ENCODE measurements at regions not wholly inside any gene's neighbourhood (a gene's known extent, or its start where the extent isn't known, plus 50 kb on each side); places are given as distances from the start of the nearest gene placed in this dataset.

DNA sequence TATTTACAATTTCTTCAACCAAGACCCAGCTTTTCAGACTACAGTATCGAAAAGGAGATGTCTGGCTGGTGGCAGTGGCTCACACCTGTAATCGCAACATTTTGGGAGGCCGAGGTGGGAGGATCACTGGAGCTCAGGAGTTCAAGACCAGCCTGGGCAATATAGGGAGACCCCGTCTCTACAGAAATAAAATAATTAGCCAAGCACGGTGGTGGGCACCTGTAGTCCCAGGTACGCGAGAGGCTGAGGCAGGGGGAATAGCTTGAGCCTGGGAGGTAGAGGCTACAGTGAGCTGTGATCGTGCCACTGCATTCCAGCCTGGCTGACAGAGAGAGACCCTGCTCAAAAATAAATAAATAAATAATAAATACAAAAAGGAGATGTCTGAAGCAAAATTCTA, 530.5 kb downstream of the BCL11B start:
- H3K36me3 ChIP-seq: no peaks in the 10 kb centered on the region
- intact Hi-C loops (cut with DNase I): no loop called here
- no peak overlapping the region for H3K27ac ChIP-seq
- TF ChIP-seq, protein P1, sequence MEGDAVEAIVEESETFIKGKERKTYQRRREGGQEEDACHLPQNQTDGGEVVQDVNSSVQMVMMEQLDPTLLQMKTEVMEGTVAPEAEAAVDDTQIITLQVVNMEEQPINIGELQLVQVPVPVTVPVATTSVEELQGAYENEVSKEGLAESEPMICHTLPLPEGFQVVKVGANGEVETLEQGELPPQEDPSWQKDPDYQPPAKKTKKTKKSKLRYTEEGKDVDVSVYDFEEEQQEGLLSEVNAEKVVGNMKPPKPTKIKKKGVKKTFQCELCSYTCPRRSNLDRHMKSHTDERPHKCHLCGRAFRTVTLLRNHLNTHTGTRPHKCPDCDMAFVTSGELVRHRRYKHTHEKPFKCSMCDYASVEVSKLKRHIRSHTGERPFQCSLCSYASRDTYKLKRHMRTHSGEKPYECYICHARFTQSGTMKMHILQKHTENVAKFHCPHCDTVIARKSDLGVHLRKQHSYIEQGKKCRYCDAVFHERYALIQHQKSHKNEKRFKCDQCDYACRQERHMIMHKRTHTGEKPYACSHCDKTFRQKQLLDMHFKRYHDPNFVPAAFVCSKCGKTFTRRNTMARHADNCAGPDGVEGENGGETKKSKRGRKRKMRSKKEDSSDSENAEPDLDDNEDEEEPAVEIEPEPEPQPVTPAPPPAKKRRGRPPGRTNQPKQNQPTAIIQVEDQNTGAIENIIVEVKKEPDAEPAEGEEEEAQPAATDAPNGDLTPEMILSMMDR (IDR thresholded peaks at IDR 0.05): no peak
- no peak for TF ChIP-seq POLR2A (IDR thresholded peaks at IDR 0.05)
- no peaks in the 10 kb centered on the region for H3K9me3 ChIP-seq
- H3K27me3 ChIP-seq: no peaks in the 10 kb centered on the region
- DNase-seq: no peak
- no peaks in the 10 kb centered on the region for H3K4me1 ChIP-seq
- WGBS, 2 donors: 95 to 96% methylated on average over 8 of the region's 8 CpGs
- H3K4me3 ChIP-seq (replicated peaks in 1 of 3): no peak overlapping the region

DNA sequence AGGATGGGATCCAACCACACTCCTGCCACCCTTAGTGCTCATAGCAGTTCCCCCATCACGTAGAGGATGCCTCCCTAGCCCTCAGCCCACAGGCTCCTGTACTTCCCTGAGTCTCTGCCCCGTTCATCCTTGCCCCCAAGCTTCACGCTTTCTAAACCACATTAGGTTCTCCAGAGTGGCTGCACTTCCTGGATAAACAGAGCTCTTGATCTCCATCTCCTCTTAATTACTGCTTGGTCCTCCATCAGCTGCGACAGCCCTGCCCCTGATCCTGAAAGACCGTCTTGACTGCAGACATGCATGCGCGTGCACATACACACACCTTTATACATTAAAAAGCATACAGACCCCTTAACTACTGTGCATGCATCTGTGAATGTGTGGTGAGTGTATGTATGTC, 530.0 kb downstream of the BCL11B start:
- H3K36me3 ChIP-seq: no peaks in the 10 kb centered on the region
- DNase-seq: no peak
- no peak overlapping the region for H3K27ac ChIP-seq
- H3K4me1 ChIP-seq: no peaks in the 10 kb centered on the region
- TF ChIP-seq, protein P1 (IDR thresholded peaks at IDR 0.05): no peak
- TF ChIP-seq POLR2A (IDR thresholded peaks at IDR 0.05): no peak
- H3K27me3 ChIP-seq: no peaks in the 10 kb centered on the region
- intact Hi-C loops (cut with DNase I): no loop called here
- WGBS, 2 donors: 69 to 70% methylated on average over 7 of the region's 7 CpGs
- H3K9me3 ChIP-seq: no peaks in the 10 kb centered on the region
- H3K4me3 ChIP-seq (replicated peaks in 1 of 3): no peak overlapping the region

DNA sequence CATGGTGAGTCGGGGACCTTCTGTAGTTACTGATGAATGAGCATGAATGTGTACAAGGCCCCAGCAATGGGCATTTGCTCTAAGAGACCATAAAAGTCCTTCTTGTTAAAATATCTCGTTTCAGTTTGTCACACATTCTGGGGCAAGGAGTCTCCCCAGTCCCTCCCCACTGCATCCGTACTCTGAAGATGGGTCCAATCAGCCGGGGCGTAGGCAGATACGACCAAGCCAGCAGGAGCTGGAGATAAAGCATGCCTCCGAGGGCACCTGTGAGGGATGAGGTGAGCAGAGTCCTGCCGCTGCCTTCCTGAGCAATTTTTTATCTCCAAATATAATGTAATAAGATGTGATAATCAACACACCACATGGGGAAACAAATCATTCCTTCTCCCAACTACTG, 528.5 kb downstream of the BCL11B start:
- intact Hi-C loops (cut with DNase I): no loop called here
- DNase-seq: no peak
- 85 to 87% methylated on average over 8 of the region's 8 CpGs for WGBS, 2 donors
- Histone ChIP-seq H3K4me3 (replicated peaks in 1 of 3) (no peak overlapping the region), H3K36me3 (no peaks in the 10 kb centered on the region), H3K27ac (no peak overlapping the region), H3K4me1 (no peaks in the 10 kb centered on the region), H3K9me3 (no peaks in the 10 kb centered on the region), H3K27me3 (peaks cover 4% of the 10 kb centered on the region)
- TF ChIP-seq POLR2A (IDR thresholded peaks at IDR 0.05): no peak
- TF ChIP-seq, protein P1 (IDR thresholded peaks at IDR 0.05): no peak

DNA sequence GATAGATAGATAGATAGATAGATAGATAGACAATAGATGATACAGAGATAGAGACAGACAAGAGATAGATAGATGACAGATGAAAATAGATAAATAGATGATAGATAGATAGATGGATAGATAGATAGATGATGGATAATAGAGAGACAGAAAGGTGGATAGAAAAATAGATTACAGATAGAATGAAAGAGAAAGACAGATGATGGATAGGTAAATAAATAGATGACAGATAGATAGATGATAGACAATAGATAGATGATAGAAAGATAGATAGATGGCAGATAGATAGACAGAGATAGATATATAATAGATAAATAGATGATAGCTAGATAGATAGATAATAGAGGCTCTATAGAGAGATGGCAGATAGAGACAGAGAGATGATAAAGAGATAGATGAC, 523.0 kb downstream of the BCL11B start:
- DNase-seq: no peak
- Histone ChIP-seq H3K4me3 (replicated peaks in 1 of 3) (no peak overlapping the region), H3K27ac (no peak overlapping the region), H3K27me3 (peaks cover 4% of the 10 kb centered on the region), H3K4me1 (peaks cover 0 to 5% of the 10 kb centered on the region in 2 donors), H3K9me3 (no peaks in the 10 kb centered on the region), H3K36me3 (no peaks in the 10 kb centered on the region)
- intact Hi-C loops (cut with DNase I): no loop called here
- TF ChIP-seq, protein P1 (IDR thresholded peaks at IDR 0.05): no peak
- TF ChIP-seq POLR2A (IDR thresholded peaks at IDR 0.05): no peak

DNA sequence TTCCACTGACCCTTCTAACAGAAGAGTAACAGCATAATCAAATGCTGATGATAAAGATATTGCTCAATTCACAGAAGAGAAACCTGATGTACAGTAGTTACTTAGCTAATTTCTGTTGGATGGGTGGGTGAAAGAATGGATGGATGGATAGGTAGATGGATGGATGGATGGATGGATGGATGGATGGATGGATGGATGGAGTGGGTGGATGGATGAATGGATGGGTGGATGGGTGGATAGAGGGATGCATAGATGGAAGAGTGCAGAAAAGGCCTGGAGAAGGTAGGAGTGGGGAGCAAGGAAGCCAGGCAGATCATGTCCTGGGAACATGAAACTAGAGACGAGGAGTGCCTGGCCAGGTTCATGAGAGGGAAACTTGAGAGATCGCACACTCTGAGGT, 520.9 kb downstream of the BCL11B start:
- H3K4me1 ChIP-seq: peaks cover 0 to 5% of the 10 kb centered on the region in 2 donors
- no peak for DNase-seq
- no peaks in the 10 kb centered on the region for H3K36me3 ChIP-seq
- H3K9me3 ChIP-seq: no peaks in the 10 kb centered on the region
- no peak overlapping the region for H3K27ac ChIP-seq
- peaks cover 4% of the 10 kb centered on the region for H3K27me3 ChIP-seq
- intact Hi-C loops (cut with DNase I): no loop called here
- TF ChIP-seq, protein P1 (IDR thresholded peaks at IDR 0.05): no peak
- no peak for TF ChIP-seq POLR2A (IDR thresholded peaks at IDR 0.05)
- H3K4me3 ChIP-seq (replicated peaks in 1 of 3): no peak overlapping the region
- WGBS, 2 donors: 88 to 93% methylated on average over 2 of the region's 2 CpGs
